GM12875 (cell line): ENCODE measurements at regions not wholly inside any gene's neighbourhood (a gene's known extent, or its start where the extent isn't known, plus 50 kb on each side); places are given as distances from the start of the nearest gene placed in this dataset.

Experiments used
- H3K4me3 ChIP-seq: one replicate; pipeline ENCODE4 v1.5.1; 2011; ENCODE audit warnings: low read depth, low read length, control low read depth
- CTCF ChIP-seq: IDR thresholded peaks from 2 replicates; pipeline ENCODE4 v1.5.1; 2011; ENCODE audit warnings: low read depth, mild to moderate bottlenecking, control low read depth, inconsistent platforms, low read length, moderate library complexity, borderline replicate concordance; ENCODE audit not compliant: insufficient read depth

- TF ChIP-seq CTCF, result no peak
- H3K4me3 ChIP-seq, result no peak overlapping the region
Observed at GRCh38 chr14:85892251-85892650, 362.3 kb downstream of the FLRT2 start.

- TF ChIP-seq CTCF, result no peak
- no peak overlapping the region for H3K4me3 ChIP-seq
Observed at GRCh38 chr14:85883966-85884365, 354.0 kb downstream of the FLRT2 start.

- TF ChIP-seq CTCF, result no peak
- no peak overlapping the region for H3K4me3 ChIP-seq
Observed at GRCh38 chr14:85883101-85883500, 353.2 kb downstream of the FLRT2 start.

GRCh38 chr14:85881935-85882334 is 352.0 kb downstream of the FLRT2 start:
- TF ChIP-seq CTCF, result no peak
- H3K4me3 ChIP-seq, result no peak overlapping the region

GRCh38 chr14:85878874-85879273 is 348.9 kb downstream of the FLRT2 start:
- no peak for TF ChIP-seq CTCF
- H3K4me3 ChIP-seq, result no peak overlapping the region

GRCh38 chr14:85873006-85873405 is 343.1 kb downstream of the FLRT2 start:
- no peak for TF ChIP-seq CTCF
- H3K4me3 ChIP-seq, result no peak overlapping the region

GRCh38 chr14:85867450-85867849 is 337.5 kb downstream of the FLRT2 start:
- no peak overlapping the region for H3K4me3 ChIP-seq
- TF ChIP-seq CTCF, result no peak
